Endothelial cell of umbilical vein (primary cell): ENCODE measurements at regions not wholly inside any gene's neighbourhood (a gene's known extent, or its start where the extent isn't known, plus 50 kb on each side); places are given as distances from the start of the nearest gene placed in this dataset.

ENCODE experiments used
- BruUV-seq: library from RNA; stranded (reverse); fragments of 400-500 nt; replicated peaks from 2 replicates; lab custom pipeline; 2021; lab: Mats Ljungman, UMichigan
- CTCF ChIA-PET: fragments of 300-600, 350-600 bp; sonication (Branson Sonifier 250); formaldehyde crosslinking; loops from one replicate; lab custom pipeline; 2021; ENCODE audit warnings: antibody characterized with exemption, inconsistent platforms; lab: Charles Lee
- POLR2A ChIA-PET: fragments of 300-600, 350-600 bp; sonication (Branson Sonifier 250); formaldehyde crosslinking; loops from one replicate; lab custom pipeline; 2021; ENCODE audit warnings: antibody characterized with exemption, inconsistent platforms; lab: Charles Lee
- DNase-seq: peaks from one replicate; pipeline ENCODE4 v3.0.0-alpha.2; 2011; ENCODE audit warnings: low read depth, low spot score
- FAIRE-seq: peaks from 2 replicates; lab custom pipeline; 2011; peaks lifted over from hg19 to GRCh38; lab: Jason Lieb, UNC
- H2AFZ ChIP-seq: 2 replicates; pipeline ENCODE4 v1.6.0; 2012; ENCODE audit warnings: low read depth, low read length, control low read depth, inconsistent platforms
- H3K27ac ChIP-seq: 2 replicates; pipeline ENCODE4 v1.5.1; 2011; ENCODE audit warnings: low read depth, mild to moderate bottlenecking, control low read depth, low read length, moderate library complexity; ENCODE audit not compliant: insufficient read depth
- H3K27me3 ChIP-seq, 2 experiments: 2 replicates each; pipeline versions ENCODE4 v1.6.0 to v1.6.1; 2011; ENCODE audit warnings: low read length in 2 of 2, mixed read lengths in 1 of 2; ENCODE audit not compliant: control insufficient read depth in 2 of 2, insufficient read depth in 2 of 2
- H3K36me3 ChIP-seq, 2 experiments: 2 replicates in 1 of 2; 3 replicates in 1 of 2; pipeline ENCODE4 v1.5.1; 2011; ENCODE audit warnings: low read length in 2 of 2, mild to moderate bottlenecking in 1 of 2, moderate library complexity in 1 of 2; ENCODE audit not compliant: control insufficient read depth in 2 of 2, insufficient read depth in 2 of 2; ENCODE audit errors: extremely low read depth in 1 of 2
- H3K4me1 ChIP-seq: 3 replicates; pipeline ENCODE4 v1.5.1; 2011; ENCODE audit warnings: mild to moderate bottlenecking, low read length; ENCODE audit not compliant: control insufficient read depth, insufficient read depth; ENCODE audit errors: extremely low read depth
- H3K4me2 ChIP-seq: 2 replicates; pipeline ENCODE4 v1.6.1; 2011; ENCODE audit warnings: low read length, control low read depth, mixed read lengths; ENCODE audit not compliant: insufficient read depth
- H3K4me3 ChIP-seq, 3 experiments: fragments of 200-600 bp in 1 of 3; sonication (generic), shearing (Covaris generic) in 1 of 3; replicated peaks in 1 of 3; 2 replicates each; pipeline ENCODE4 v1.5.1; 2011 to 2016; ENCODE audit warnings: control low read depth in 3 of 3, low read length in 3 of 3, mild to moderate bottlenecking in 2 of 3, inconsistent platforms in 1 of 3, low read depth in 1 of 3, moderate library complexity in 1 of 3; ENCODE audit not compliant: insufficient read depth in 1 of 3
- H3K79me2 ChIP-seq: 2 replicates; pipeline ENCODE4 v1.6.0; 2012; ENCODE audit warnings: low read length, inconsistent platforms; ENCODE audit not compliant: control insufficient read depth, insufficient read depth
- H3K9ac ChIP-seq: replicated peaks from 2 replicates; pipeline ENCODE3; 2011; ENCODE audit warnings: low read length, control low read depth; ENCODE audit not compliant: insufficient read depth; ENCODE audit errors: extremely low read depth
- H3K9me1 ChIP-seq: replicated peaks from 3 replicates; pipeline ENCODE4 v1.6.0; 2011; ENCODE audit warnings: mild to moderate bottlenecking, low read length; ENCODE audit not compliant: control insufficient read depth, insufficient read depth; ENCODE audit errors: extremely low read depth
- H3K9me3 ChIP-seq: replicated peaks from 2 replicates; pipeline ENCODE4 v1.5.1; 2012; ENCODE audit warnings: low read length, inconsistent platforms; ENCODE audit not compliant: control insufficient read depth, insufficient read depth
- H4K20me1 ChIP-seq: replicated peaks from 2 replicates; pipeline ENCODE3; 2011; ENCODE audit warnings: mild to moderate bottlenecking, low read length; ENCODE audit not compliant: control insufficient read depth, insufficient read depth; ENCODE audit errors: extremely low read depth
- EZH2 ChIP-seq: IDR thresholded peaks from 2 replicates; pipeline ENCODE4 v1.6.1; 2012; ENCODE audit warnings: borderline replicate concordance, low read depth, mild to moderate bottlenecking, moderate library complexity, low read length, inconsistent platforms; ENCODE audit not compliant: severe bottlenecking
- FOS ChIP-seq: IDR thresholded peaks from 2 replicates; pipeline ENCODE4 v1.6.1; 2011; ENCODE audit warnings: mild to moderate bottlenecking, low read length, moderate library complexity, borderline replicate concordance; ENCODE audit not compliant: insufficient read depth
- GATA2 ChIP-seq: IDR thresholded peaks from 2 replicates; pipeline ENCODE4 v1.7.0; 2011; ENCODE audit warnings: low read depth, mild to moderate bottlenecking, moderate library complexity, mixed read lengths, low read length; ENCODE audit not compliant: insufficient read length, insufficient read depth
- JUN ChIP-seq: IDR thresholded peaks from 2 replicates; pipeline ENCODE4 v1.6.1; 2011; ENCODE audit warnings: borderline replicate concordance, low read depth; ENCODE audit not compliant: insufficient read length, insufficient read depth
- MYC ChIP-seq: IDR thresholded peaks from one replicate; pipeline ENCODE4 v1.6.1; 2011; ENCODE audit warnings: mild to moderate bottlenecking, low read depth, low read length
- POLR2A ChIP-seq: IDR thresholded peaks from 2 replicates; pipeline ENCODE4 v1.6.1; 2012; ENCODE audit warnings: low read depth, mild to moderate bottlenecking, control low read depth, low read length
- POLR2AphosphoS5 ChIP-seq: IDR thresholded peaks from 2 replicates; pipeline ENCODE4 v1.6.1; 2012; ENCODE audit warnings: low read depth, mild to moderate bottlenecking, control low read depth, low read length, moderate library complexity; ENCODE audit not compliant: insufficient read depth
- dilution Hi-C: fragments of 300-500 bp; cut with MboI; formaldehyde crosslinking; loops from one replicate; pipeline ENCODE4 v1.15.0; 2019; ENCODE audit warnings: low sequenced_read_pairs; ENCODE audit not compliant: extremely low pct_ligation_motif_present
- intact Hi-C: fragments of 100-400 bp; cut with micrococcal nuclease; formaldehyde crosslinking; loops from one replicate; pipeline ENCODE4 v1.10.0; 2022
- TF ChIP-seq, protein P1 (sequence below): IDR thresholded peaks from 2 replicates; pipeline ENCODE4 v1.6.1; 2011; ENCODE audit not compliant: insufficient read depth, insufficient read length
- TF ChIP-seq, protein P2 (sequence below), 2 donors: IDR thresholded peaks; 1 replicate in 1 of 2; 2 replicates in 1 of 2; pipeline ENCODE4 v1.5.1; 2011; ENCODE audit warnings: low read length in 2 of 2, mild to moderate bottlenecking in 2 of 2, moderate library complexity in 2 of 2, control low read depth in 1 of 2, inconsistent platforms in 1 of 2, low read depth in 1 of 2; ENCODE audit not compliant: insufficient read depth in 1 of 2; ENCODE audit errors: extremely low read depth in 1 of 2

GRCh38 chr2:81529944-81530343 is 1225.4 kb upstream of the LRRTM1 start:
- Histone ChIP-seq H3K4me2 (no peak overlapping the region), H3K36me3 (no peaks in the 10 kb centered on the region), H3K27ac (no peak overlapping the region), H2AFZ (no peak overlapping the region), H3K4me3 (no peak overlapping the region), H3K27me3 (no peaks in the 10 kb centered on the region), H3K4me1 (no peaks in the 10 kb centered on the region), H3K9me3 (peaks cover 3% of the 10 kb centered on the region), H3K9me1 (no peaks in the 10 kb centered on the region), H3K79me2 (no peaks in the 10 kb centered on the region), H3K9ac (no peak overlapping the region), H4K20me1 (no peaks in the 10 kb centered on the region)
- DNase-seq (no peak), FAIRE-seq (no peak)
- dilution Hi-C loops (no loop called here), intact Hi-C loops (no loop called here)
- BruUV-seq: no TSS peak
- TF ChIP-seq MYC: no peak
- no peak for TF ChIP-seq JUN
- TF ChIP-seq, protein P1, sequence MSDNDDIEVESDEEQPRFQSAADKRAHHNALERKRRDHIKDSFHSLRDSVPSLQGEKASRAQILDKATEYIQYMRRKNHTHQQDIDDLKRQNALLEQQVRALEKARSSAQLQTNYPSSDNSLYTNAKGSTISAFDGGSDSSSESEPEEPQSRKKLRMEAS: no peak
- TF ChIP-seq POLR2A: no peak
- TF ChIP-seq POLR2AphosphoS5: no peak
- TF ChIP-seq, protein P2, sequence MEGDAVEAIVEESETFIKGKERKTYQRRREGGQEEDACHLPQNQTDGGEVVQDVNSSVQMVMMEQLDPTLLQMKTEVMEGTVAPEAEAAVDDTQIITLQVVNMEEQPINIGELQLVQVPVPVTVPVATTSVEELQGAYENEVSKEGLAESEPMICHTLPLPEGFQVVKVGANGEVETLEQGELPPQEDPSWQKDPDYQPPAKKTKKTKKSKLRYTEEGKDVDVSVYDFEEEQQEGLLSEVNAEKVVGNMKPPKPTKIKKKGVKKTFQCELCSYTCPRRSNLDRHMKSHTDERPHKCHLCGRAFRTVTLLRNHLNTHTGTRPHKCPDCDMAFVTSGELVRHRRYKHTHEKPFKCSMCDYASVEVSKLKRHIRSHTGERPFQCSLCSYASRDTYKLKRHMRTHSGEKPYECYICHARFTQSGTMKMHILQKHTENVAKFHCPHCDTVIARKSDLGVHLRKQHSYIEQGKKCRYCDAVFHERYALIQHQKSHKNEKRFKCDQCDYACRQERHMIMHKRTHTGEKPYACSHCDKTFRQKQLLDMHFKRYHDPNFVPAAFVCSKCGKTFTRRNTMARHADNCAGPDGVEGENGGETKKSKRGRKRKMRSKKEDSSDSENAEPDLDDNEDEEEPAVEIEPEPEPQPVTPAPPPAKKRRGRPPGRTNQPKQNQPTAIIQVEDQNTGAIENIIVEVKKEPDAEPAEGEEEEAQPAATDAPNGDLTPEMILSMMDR (IDR thresholded peaks at IDR 0.05; ENCODE audit: extremely low read depth in 1 of 2, insufficient read depth in 1 of 2, low read depth in 1 of 2, low read length in 2 of 2): no peak
- TF ChIP-seq FOS: no peak
- no peak for TF ChIP-seq EZH2
- TF ChIP-seq GATA2: no peak
- CTCF ChIA-PET: no interaction called here
- POLR2A ChIA-PET: no interaction called here
